Activated CD4-positive, CD25-positive, alpha-beta regulatory T cell (primary cell): ENCODE measurements at regions not wholly inside any gene's neighbourhood (a gene's known extent, or its start where the extent isn't known, plus 50 kb on each side); places are given as distances from the start of the nearest gene placed in this dataset.
"Not testable (repeated sequence)": the region's sequence is repeated elsewhere in the genome, so short reads cannot be mapped to it uniquely, and the experiment has no call there.

Experiments used
- DNase-seq, 4 experiments: peaks; one replicate each; lab custom pipeline; 2025; lab: John Stamatoyannopoulos, UW

GRCh38 chr20:51188941-51189340 is 166.0 kb upstream of the KCNG1 start:
- no peak for DNase-seq

- no peak for DNase-seq
These were observed 164.4 kb upstream of the KCNG1 start for GRCh38 chr20:51187261-51187660.

GRCh38 chr20:51185861-51186260 is 163.0 kb upstream of the KCNG1 start:
- no peak for DNase-seq

- no peak for DNase-seq
These were observed 162.4 kb upstream of the KCNG1 start for GRCh38 chr20:51185277-51185676.

- no peak for DNase-seq
These were observed 161.4 kb upstream of the KCNG1 start for GRCh38 chr20:51184289-51184688.

- DNase-seq, result no peak
These were observed 160.5 kb upstream of the KCNG1 start for GRCh38 chr20:51183451-51183850.

- no peak for DNase-seq
These were observed 159.7 kb upstream of the KCNG1 start for GRCh38 chr20:51182571-51182970.

- DNase-seq, result no peak
These were observed 155.2 kb upstream of the KCNG1 start for GRCh38 chr20:51178153-51178552.

GRCh38 chr20:51176876-51177275 is 154.0 kb upstream of the KCNG1 start:
- no peak for DNase-seq

GRCh38 chr20:51176446-51176845 is 153.5 kb upstream of the KCNG1 start:
- DNase-seq, result no peak

GRCh38 chr20:51175724-51176123 is 152.8 kb upstream of the KCNG1 start:
- no peak for DNase-seq

- DNase-seq, result no peak
These were observed 152.2 kb upstream of the KCNG1 start for GRCh38 chr20:51175156-51175555.

- no peak for DNase-seq
These were observed 151.6 kb upstream of the KCNG1 start for GRCh38 chr20:51174536-51174935.

GRCh38 chr20:51172558-51173428 is 149.9 kb upstream of the KCNG1 start:
- DNase-seq, result no peak

- DNase-seq, result no peak
These were observed 148.2 kb upstream of the KCNG1 start for GRCh38 chr20:51171141-51171540.

- no peak for DNase-seq
These were observed 146.9 kb upstream of the KCNG1 start for GRCh38 chr20:51169813-51170212.

- not testable (repeated sequence) for DNase-seq
These were observed 145.0 kb upstream of the KCNG1 start for GRCh38 chr20:51167911-51168310.

- DNase-seq, result no peak
These were observed 143.6 kb upstream of the KCNG1 start for GRCh38 chr20:51166489-51166888.

GRCh38 chr20:51165131-51165530 is 142.2 kb upstream of the KCNG1 start:
- no peak for DNase-seq

- no peak for DNase-seq
These were observed 141.8 kb upstream of the KCNG1 start for GRCh38 chr20:51164731-51165130.

- DNase-seq, result no peak
These were observed 141.2 kb upstream of the KCNG1 start for GRCh38 chr20:51163996-51164600.

- DNase-seq, result no peak
These were observed 139.1 kb upstream of the KCNG1 start for GRCh38 chr20:51162015-51162414.

GRCh38 chr20:51160821-51161220 is 137.9 kb upstream of the KCNG1 start:
- DNase-seq, result no peak

GRCh38 chr20:51159981-51160380 is 137.1 kb upstream of the KCNG1 start:
- DNase-seq, result no peak
